HepG2 (cell line): ENCODE measurements at regions not wholly inside any gene's neighbourhood (a gene's known extent, or its start where the extent isn't known, plus 50 kb on each side); places are given as distances from the start of the nearest gene placed in this dataset.
A peak's percentile ranks its signal among the peaks of the same experiment; 100 is the strongest.

ENCODE experiments used
- ATAC-seq: fragments of 200-7000 bp; cut with Tn5 transposase; 3 replicates; pipeline ENCODE4 v1.9.1; 2020; ENCODE audit warnings: mild to moderate bottlenecking, moderate library complexity
- BruUV-seq: library from RNA; stranded (reverse); fragments of 400-500 nt; replicated peaks from 2 replicates; lab custom pipeline; 2021; lab: Mats Ljungman, UMichigan
- CTCF ChIA-PET: fragments of 300-600 bp; formaldehyde crosslinking; extraction: SDS; loops from one replicate; lab custom pipeline; 2021; ENCODE audit warnings: low total read pairs, inconsistent platforms, low intra/inter-chr PET ratio; lab: Yijun Ruan, JAX
- POLR2A ChIA-PET: fragments of 350-600 bp; sonication (Branson Sonifier 250); formaldehyde crosslinking; loops from one replicate; lab custom pipeline; 2020; ENCODE audit warnings: antibody characterized with exemption, inconsistent platforms; lab: Yijun Ruan, JAX
- DNase-seq: peaks from one replicate; pipeline ENCODE4 v3.0.0-alpha.2; 2015; ENCODE audit warnings: low spot score
- FAIRE-seq: peaks from 3 replicates; lab custom pipeline; 2011; peaks lifted over from hg19 to GRCh38; lab: Jason Lieb, UNC
- H2AFZ ChIP-seq: one replicate; pipeline ENCODE4 v1.6.1; 2011; ENCODE audit warnings: low read length, inconsistent platforms
- H3K27ac ChIP-seq: fragments of 300-600 bp; 3 replicates; pipeline ENCODE4 v1.8.0; 2011; ENCODE audit warnings: mixed run types, mild to moderate bottlenecking, mixed read lengths, low read length, inconsistent platforms; ENCODE audit not compliant: insufficient read depth; ENCODE audit errors: extremely low read length
- H3K27me3 ChIP-seq, 2 experiments: fragments of 200-600 bp in 1 of 2; 2 replicates in 1 of 2; 3 replicates in 1 of 2; pipeline versions ENCODE4 v1.6.0 to v1.8.0; 2011; ENCODE audit warnings: low read length in 2 of 2, mild to moderate bottlenecking in 2 of 2, moderate library complexity in 2 of 2, inconsistent platforms in 1 of 2; ENCODE audit not compliant: insufficient read depth in 2 of 2, control insufficient read depth in 1 of 2
- H3K36me3 ChIP-seq, 2 experiments: fragments of 200-600 bp in 1 of 2; replicated peaks in 1 of 2; 2 replicates in 1 of 2; 3 replicates in 1 of 2; pipeline versions ENCODE4 v1.5.1 to v1.8.0; 2011; ENCODE audit warnings: low read length in 2 of 2, inconsistent platforms in 1 of 2; ENCODE audit not compliant: insufficient read depth in 2 of 2, control insufficient read depth in 1 of 2
- H3K4me1 ChIP-seq: 2 replicates; pipeline ENCODE4 v1.5.1; 2012; ENCODE audit warnings: low read length, inconsistent platforms; ENCODE audit not compliant: insufficient read depth
- H3K4me2 ChIP-seq: 2 replicates; pipeline ENCODE4 v1.6.0; 2011; ENCODE audit warnings: low read depth, low read length, inconsistent platforms
- H3K4me3 ChIP-seq, 3 experiments: fragments of 200-600 bp in 1 of 3; sonication (generic), shearing (Covaris generic) in 1 of 3; replicated peaks in 1 of 3; 2 replicates each; pipeline ENCODE4 v1.5.1; 2011 to 2016; ENCODE audit warnings: low read length in 3 of 3, inconsistent platforms in 2 of 3, low read depth in 2 of 3, mild to moderate bottlenecking in 2 of 3, control low read depth in 1 of 3, mixed read lengths in 1 of 3; ENCODE audit not compliant: insufficient read depth in 1 of 3
- H3K79me2 ChIP-seq: one replicate; pipeline ENCODE4 v1.6.1; 2011; ENCODE audit warnings: low read length, inconsistent platforms; ENCODE audit not compliant: insufficient read depth
- H3K9ac ChIP-seq: 2 replicates; pipeline ENCODE4 v1.6.0; 2011; ENCODE audit warnings: mild to moderate bottlenecking, low read depth, low read length, inconsistent platforms; ENCODE audit not compliant: insufficient read depth
- H3K9me3 ChIP-seq: 2 replicates; pipeline ENCODE4 v1.5.1; 2012; ENCODE audit warnings: mild to moderate bottlenecking, low read length
- H4K20me1 ChIP-seq: 2 replicates; pipeline ENCODE4 v1.6.0; 2011; ENCODE audit warnings: inconsistent platforms, mild to moderate bottlenecking, low read length, moderate library complexity; ENCODE audit not compliant: insufficient read depth
- HOXA9 ChIP-seq: sonication (generic); formaldehyde crosslinking; IDR thresholded peaks from 2 replicates; pipeline ENCODE4 v1.8.1; 2022; ENCODE audit warnings: missing genetic modification reagents, mild to moderate bottlenecking, moderate library complexity, borderline replicate concordance
- MNT ChIP-seq: fragments of 450-650 bp; IDR thresholded peaks from 2 replicates; pipeline ENCODE4 v1.6.1; 2016
- ZNF512 ChIP-seq: sonication (generic); formaldehyde crosslinking; IDR thresholded peaks from 2 replicates; pipeline ENCODE4 v1.4.0; 2020; ENCODE audit warnings: mild to moderate bottlenecking, missing genetic modification reagents
- ZSCAN12 ChIP-seq: sonication (generic); formaldehyde crosslinking; IDR thresholded peaks from 2 replicates; pipeline ENCODE4 v1.9.0; 2021; ENCODE audit warnings: mild to moderate bottlenecking, missing genetic modification reagents
- WGBS: methylation state at CpG from one replicate; pipeline ENCODE4 v1.1.6; 2017; ENCODE audit warnings: low lambda C conversion rate; 5-methylcytosine and 5-hydroxymethylcytosine counted together
- in situ Hi-C: cut with HindIII; loops from 2 replicates; pipeline ENCODE4 v1.10.0; 2017; ENCODE audit warnings: low pct_unique_long_range_greater_than_20kb; ENCODE audit not compliant: extremely low pct_ligation_motif_present
- intact Hi-C: fragments of 100-400 bp; cut with micrococcal nuclease; formaldehyde crosslinking; loops from one replicate; pipeline ENCODE4 v1.10.0; 2022; ENCODE audit not compliant: unreplicated experiment

GRCh38 chr6:154923199-154923869 lies 71.8 kb upstream of the TIAM2 start:
- Histone ChIP-seq H3K4me2 (no peak overlapping the region), H3K4me3 (no peak overlapping the region), H3K27ac (no peak overlapping the region), H3K9me3 (no peaks in the 10 kb centered on the region), H3K79me2 (no peaks in the 10 kb centered on the region), H3K27me3 (no peaks in the 10 kb centered on the region), H4K20me1 (no peaks in the 10 kb centered on the region), H3K36me3 (no peaks in the 10 kb centered on the region), H3K4me1 (peaks cover 12% of the 10 kb centered on the region), H2AFZ (no peak overlapping the region), H3K9ac (no peak overlapping the region)
- DNase-seq = no peak
- ChIA-PET POLR2A (no interaction called here), CTCF (no interaction called here)
- 0 out of 3 replicates have a peak, but pooled peaks have one; percentile 17 for ATAC-seq
- no peak for TF ChIP-seq ZSCAN12 (CRISPR knock-in tag)
- TF ChIP-seq MNT = 0 out of 2 replicates have a peak, but pooled peaks have one; percentile 4
- no peak for TF ChIP-seq HOXA9 (CRISPR knock-in tag)
- FAIRE-seq = no peak
- intact Hi-C loops (loop anchor here (10.0 kb wide), 1 partner anchor 321 kb away; no protein-coding TSS in a partner anchor), in situ Hi-C loops (loop anchor here (25.0 kb wide), 1 partner anchor 614 kb away; no protein-coding TSS in a partner anchor)
- BruUV-seq = no TSS peak
- WGBS = 66% methylated on average over 5 of the region's 5 CpGs

GRCh38 chr6:154925130-154925529 lies 70.0 kb upstream of the TIAM2 start:
- no peaks in the 10 kb centered on the region for H3K79me2 ChIP-seq
- TF ChIP-seq ZNF512 (CRISPR knock-in tag) = no peak
- H2AFZ ChIP-seq = no peak overlapping the region
- no peak overlapping the region for H3K27ac ChIP-seq
- intact Hi-C loops (loop anchor here (10.0 kb wide), 1 partner anchor 320 kb away; no protein-coding TSS in a partner anchor), in situ Hi-C loops (no loop called here)
- POLR2A ChIA-PET = no interaction called here
- WGBS = 97% methylated on average over 8 of the region's 8 CpGs
- CTCF ChIA-PET = no interaction called here
- no peak overlapping the region for H3K4me3 ChIP-seq
- H3K4me2 ChIP-seq = no peak overlapping the region
- DNase-seq = no peak
- no peaks in the 10 kb centered on the region for H4K20me1 ChIP-seq
- H3K9ac ChIP-seq = no peak overlapping the region
- no peak for FAIRE-seq
- ATAC-seq = no peak
- peaks cover 12% of the 10 kb centered on the region for H3K4me1 ChIP-seq
- H3K36me3 ChIP-seq = no peaks in the 10 kb centered on the region
- H3K27me3 ChIP-seq = no peaks in the 10 kb centered on the region
- BruUV-seq = no TSS peak
- H3K9me3 ChIP-seq = no peaks in the 10 kb centered on the region
